WTC11 (cell line): ENCODE measurements at regions not wholly inside any gene's neighbourhood (a gene's known extent, or its start where the extent isn't known, plus 50 kb on each side); places are given as distances from the start of the nearest gene placed in this dataset.

Experiments
- ATAC-seq: fragments of 200-7000 bp; cut with Tn5 transposase; 2 replicates; pipeline ENCODE4 v1.10.0; 2021; ENCODE audit warnings: mild to moderate bottlenecking, moderate library complexity
- CTCF ChIA-PET: fragments of 300-600 bp; sonication (Branson Sonifier 250); formaldehyde crosslinking; loops from one replicate; lab custom pipeline; 2021; ENCODE audit warnings: antibody characterized with exemption; lab: Charles Lee
- POLR2A ChIA-PET: fragments of 350-600 bp; sonication (Branson Sonifier 250); formaldehyde crosslinking; loops from one replicate; lab custom pipeline; 2021; ENCODE audit warnings: antibody characterized with exemption; lab: Charles Lee
- DNase-seq: peaks from one replicate; pipeline ENCODE4 v3.0.0; 2021; ENCODE audit warnings: low spot score
- H3K27ac Mint-ChIP-seq: 2 replicates; pipeline ENCODE4 v1.8.0; 2021; ENCODE audit warnings: mixed read lengths
- H3K27me3 Mint-ChIP-seq: 2 replicates; pipeline ENCODE4 v1.8.0; 2021; ENCODE audit warnings: low read depth, mild to moderate bottlenecking, moderate library complexity, mixed read lengths
- H3K36me3 Mint-ChIP-seq: 2 replicates; pipeline ENCODE4 v1.8.0; 2021; ENCODE audit warnings: mixed read lengths
- H3K4me1 Mint-ChIP-seq: 2 replicates; pipeline ENCODE4 v1.8.0; 2022; ENCODE audit warnings: mixed read lengths
- H3K4me3 Mint-ChIP-seq: 2 replicates; pipeline ENCODE4 v1.8.0; 2021; ENCODE audit warnings: mild to moderate bottlenecking, moderate library complexity, mixed read lengths
- H3K9me3 Mint-ChIP-seq: 2 replicates; pipeline ENCODE4 v1.8.0; 2021; ENCODE audit warnings: mixed read lengths
- ATF1 ChIP-seq: sonication (generic); formaldehyde crosslinking; IDR thresholded peaks from 2 replicates; pipeline ENCODE4 v1.8.1; 2023; ENCODE audit warnings: mild to moderate bottlenecking, moderate library complexity, missing genetic modification reagents
- ATF3 ChIP-seq: sonication (generic); formaldehyde crosslinking; conservative IDR thresholded peaks from 2 replicates; pipeline ENCODE4 v1.8.1; 2022; ENCODE audit warnings: mild to moderate bottlenecking, missing genetic modification reagents
- FOXK1 ChIP-seq: sonication (generic); formaldehyde crosslinking; IDR thresholded peaks from 2 replicates; pipeline ENCODE4 v1.8.0; 2022; ENCODE audit warnings: mild to moderate bottlenecking, moderate library complexity, missing genetic modification reagents
- FOXP4 ChIP-seq: sonication (generic); formaldehyde crosslinking; IDR thresholded peaks from 2 replicates; pipeline ENCODE4 v1.8.0; 2022; ENCODE audit warnings: mild to moderate bottlenecking, missing genetic modification reagents
- GABPB1 ChIP-seq: sonication (generic); formaldehyde crosslinking; IDR thresholded peaks from 2 replicates; pipeline ENCODE4 v1.8.1; 2023; ENCODE audit warnings: mild to moderate bottlenecking, missing genetic modification reagents
- HMGA2 ChIP-seq: fragments of 250-450 bp; sonication (Bioruptor Pico); IDR thresholded peaks from 2 replicates; pipeline ENCODE4 v1.4.0; 2021; ENCODE audit warnings: mild to moderate bottlenecking, moderate library complexity
- NFE2L1 ChIP-seq: sonication (generic); formaldehyde crosslinking; IDR thresholded peaks from 2 replicates; pipeline ENCODE4 v1.8.1; 2023; ENCODE audit warnings: missing genetic modification reagents
- NR3C1 ChIP-seq: sonication (generic); formaldehyde crosslinking; conservative IDR thresholded peaks from 2 replicates; pipeline ENCODE4 v1.8.1; 2023; ENCODE audit warnings: low read depth, mild to moderate bottlenecking, missing genetic modification reagents
- PRRX2 ChIP-seq: fragments of 250-450 bp; sonication (Bioruptor Pico); IDR thresholded peaks from 2 replicates; pipeline ENCODE4 v1.8.0; 2021; ENCODE audit warnings: mild to moderate bottlenecking
- SOX15 ChIP-seq: fragments of 250-450 bp; sonication (Bioruptor Pico); IDR thresholded peaks from 2 replicates; pipeline ENCODE4 v1.9.0; 2021; ENCODE audit warnings: mild to moderate bottlenecking
- STAT6 ChIP-seq: sonication (generic); formaldehyde crosslinking; conservative IDR thresholded peaks from 2 replicates; pipeline ENCODE4 v1.8.1; 2023; ENCODE audit warnings: mild to moderate bottlenecking, low read depth, missing genetic modification reagents, moderate library complexity
- TCF7 ChIP-seq: sonication (generic); formaldehyde crosslinking; IDR thresholded peaks from 2 replicates; pipeline ENCODE4 v1.8.0; 2022; ENCODE audit warnings: mild to moderate bottlenecking, low read depth, missing genetic modification reagents, moderate library complexity
- ZBTB43 ChIP-seq: sonication (generic); formaldehyde crosslinking; IDR thresholded peaks from 2 replicates; pipeline ENCODE4 v1.8.1; 2023; ENCODE audit warnings: mild to moderate bottlenecking, missing genetic modification reagents
- ZNF416 ChIP-seq: fragments of 250-450 bp; sonication (Bioruptor Pico); IDR thresholded peaks from 2 replicates; pipeline ENCODE4 v1.9.0; 2021; ENCODE audit warnings: mild to moderate bottlenecking, inconsistent platforms
- ZNF423 ChIP-seq: fragments of 250-450 bp; sonication (Bioruptor Pico); IDR thresholded peaks from 2 replicates; pipeline ENCODE4 v2.1.2; 2022; ENCODE audit warnings: mild to moderate bottlenecking, moderate library complexity
- TF ChIP-seq, protein P1 (sequence below): sonication (generic); formaldehyde crosslinking; IDR thresholded peaks from 2 replicates; pipeline ENCODE4 v1.8.1; 2022; ENCODE audit warnings: mild to moderate bottlenecking, moderate library complexity, missing genetic modification reagents

GRCh38 chrX:6985537-6985936 lies 162.0 kb upstream of the STS start:
- Mint-ChIP-seq H3K9me3 (no peaks in the 10 kb centered on the region), H3K4me1 (peaks cover 35% of the 10 kb centered on the region), H3K36me3 (no peaks in the 10 kb centered on the region), H3K27me3 (no peaks in the 10 kb centered on the region), H3K4me3 (no peak overlapping the region), H3K27ac (no peak overlapping the region)
- ChIA-PET CTCF (no interaction called here), POLR2A (no interaction called here)
- ATAC-seq (no peak), DNase-seq (no peak)
- TF ChIP-seq, protein P1, sequence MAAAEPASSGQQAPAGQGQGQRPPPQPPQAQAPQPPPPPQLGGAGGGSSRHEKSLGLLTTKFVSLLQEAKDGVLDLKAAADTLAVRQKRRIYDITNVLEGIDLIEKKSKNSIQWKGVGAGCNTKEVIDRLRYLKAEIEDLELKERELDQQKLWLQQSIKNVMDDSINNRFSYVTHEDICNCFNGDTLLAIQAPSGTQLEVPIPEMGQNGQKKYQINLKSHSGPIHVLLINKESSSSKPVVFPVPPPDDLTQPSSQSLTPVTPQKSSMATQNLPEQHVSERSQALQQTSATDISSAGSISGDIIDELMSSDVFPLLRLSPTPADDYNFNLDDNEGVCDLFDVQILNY: no peak
- TF ChIP-seq ATF3 (CRISPR knock-in tag): no peak
- no peak for TF ChIP-seq ATF1 (CRISPR knock-in tag)
- TF ChIP-seq FOXK1 (CRISPR knock-in tag): no peak
- no peak for TF ChIP-seq NFE2L1
- no peak for TF ChIP-seq ZBTB43
- no peak for TF ChIP-seq PRRX2
- TF ChIP-seq SOX15 (CRISPR knock-in tag): no peak
- TF ChIP-seq ZNF423: no peak

- CTCF ChIA-PET: no interaction called here
- no peaks in the 10 kb centered on the region for H3K9me3 Mint-ChIP-seq
- no peak for TF ChIP-seq TCF7 (CRISPR knock-in tag)
- no peak for TF ChIP-seq FOXP4
- no peak for TF ChIP-seq FOXK1 (CRISPR knock-in tag)
- TF ChIP-seq ZNF416 (CRISPR knock-in tag): no peak
- TF ChIP-seq ZBTB43: no peak
- TF ChIP-seq, protein P1: no peak
- TF ChIP-seq STAT6 (CRISPR knock-in tag): no peak
- TF ChIP-seq HMGA2: no peak
- no peak for TF ChIP-seq NR3C1 (CRISPR knock-in tag)
- no peak for TF ChIP-seq GABPB1
- TF ChIP-seq, all 79 proteins: peak for 0
- H3K4me1 Mint-ChIP-seq: peaks cover 22% of the 10 kb centered on the region
- no peaks in the 10 kb centered on the region for H3K36me3 Mint-ChIP-seq
- POLR2A ChIA-PET: no interaction called here
- H3K4me3 Mint-ChIP-seq: no peak overlapping the region
- ATAC-seq (no peak), DNase-seq (no peak)
- no peak overlapping the region for H3K27ac Mint-ChIP-seq
- no peaks in the 10 kb centered on the region for H3K27me3 Mint-ChIP-seq
These were observed 164.1 kb upstream of the STS start for GRCh38 chrX:6983207-6983955.
